HCT116 (cell line): ENCODE measurements at regions not wholly inside any gene's neighbourhood (a gene's known extent, or its start where the extent isn't known, plus 50 kb on each side); places are given as distances from the start of the nearest gene placed in this dataset.

Experiments used
- ATF3 ChIP-seq: IDR thresholded peaks from 2 replicates; pipeline ENCODE4 v1.6.1; 2012
- CEBPB ChIP-seq: IDR thresholded peaks from 2 replicates; pipeline ENCODE4 v1.6.1; 2012; ENCODE audit warnings: low read depth
- CTCF ChIP-seq, 3 experiments: fragments of 200-600 bp in 1 of 3; sonication (generic) in 1 of 3; IDR thresholded peaks in 2 of 3; conservative IDR thresholded peaks in 1 of 3; 2 replicates each; pipeline ENCODE4 v1.5.1; 2012 to 2017; ENCODE audit warnings: low read depth in 2 of 3, low read length in 2 of 3, antibody characterized with exemption in 1 of 3, borderline replicate concordance in 1 of 3, control low read depth in 1 of 3, mild to moderate bottlenecking in 1 of 3, mixed read lengths in 1 of 3, mixed run types in 1 of 3, moderate library complexity in 1 of 3; ENCODE audit not compliant: insufficient read depth in 1 of 3
- JUND ChIP-seq: IDR thresholded peaks from 2 replicates; pipeline ENCODE4 v1.6.1; 2012
- MAX ChIP-seq: IDR thresholded peaks from 2 replicates; pipeline ENCODE4 v1.6.1; 2012
- POLR2A ChIP-seq: IDR thresholded peaks from 2 replicates; pipeline ENCODE4 v1.7.0; 2011; ENCODE audit warnings: borderline replicate concordance; ENCODE audit not compliant: insufficient read depth, insufficient read length; ENCODE audit errors: extremely low read depth
- POLR2AphosphoS5 ChIP-seq: IDR thresholded peaks from 2 replicates; pipeline ENCODE4 v1.6.1; 2011; ENCODE audit warnings: mild to moderate bottlenecking, low read depth, low read length, moderate library complexity
- RAD21 ChIP-seq: IDR thresholded peaks from 2 replicates; pipeline ENCODE4 v1.6.1; 2012; ENCODE audit warnings: low read depth, mild to moderate bottlenecking
- YY1 ChIP-seq: IDR thresholded peaks from 2 replicates; pipeline ENCODE4 v1.6.1; 2011; ENCODE audit warnings: low read length, low read depth, moderate library complexity, mild to moderate bottlenecking; ENCODE audit not compliant: insufficient replicate concordance; ENCODE audit errors: extremely low read depth
- ZBTB33 ChIP-seq: IDR thresholded peaks from 2 replicates; pipeline ENCODE4 v1.6.1; 2011; ENCODE audit warnings: mild to moderate bottlenecking, low read length, moderate library complexity; ENCODE audit not compliant: insufficient replicate concordance; ENCODE audit errors: extremely low read depth

DNA sequence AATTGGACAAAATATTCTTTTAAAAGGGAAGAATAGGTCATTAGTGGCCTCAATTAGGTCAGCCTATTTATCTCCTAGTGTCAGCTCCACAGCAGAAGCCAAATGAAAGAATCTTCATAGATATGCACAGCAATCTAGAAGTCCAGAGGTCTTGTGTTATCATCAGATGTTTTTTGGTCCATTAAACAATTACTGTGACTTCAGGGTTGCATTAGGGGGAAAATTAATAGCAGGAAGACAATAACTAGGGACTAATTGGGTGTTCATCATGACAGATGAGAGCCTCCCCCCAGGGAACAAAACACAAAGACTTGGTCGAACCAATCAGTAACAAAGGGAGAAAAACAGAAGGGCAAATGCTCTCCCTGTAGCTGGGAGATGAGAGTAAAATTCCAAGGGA lies 264.7 kb downstream of the PTH2R start:
- TF ChIP-seq POLR2A: no peak
- no peak for TF ChIP-seq MAX
- no peak for TF ChIP-seq CEBPB
- TF ChIP-seq POLR2AphosphoS5: no peak
- TF ChIP-seq RAD21: no peak
- no peak for TF ChIP-seq ZBTB33
- TF ChIP-seq ATF3: no peak
- TF ChIP-seq CTCF (IDR thresholded peaks at IDR 0.05 in 2 of 3, conservative IDR thresholded peaks at IDR 0.05 in 1 of 3; ENCODE audit: borderline replicate concordance in 1 of 3, insufficient read depth in 1 of 3, low read depth in 2 of 3, low read length in 2 of 3): no peak
- no peak for TF ChIP-seq YY1
- TF ChIP-seq JUND: no peak
